ENCODE measurements at regions not wholly inside any gene's neighbourhood (a gene's known extent, or its start where the extent isn't known, plus 50 kb on each side); places are given as distances from the start of the nearest gene placed in this dataset.

DNA sequence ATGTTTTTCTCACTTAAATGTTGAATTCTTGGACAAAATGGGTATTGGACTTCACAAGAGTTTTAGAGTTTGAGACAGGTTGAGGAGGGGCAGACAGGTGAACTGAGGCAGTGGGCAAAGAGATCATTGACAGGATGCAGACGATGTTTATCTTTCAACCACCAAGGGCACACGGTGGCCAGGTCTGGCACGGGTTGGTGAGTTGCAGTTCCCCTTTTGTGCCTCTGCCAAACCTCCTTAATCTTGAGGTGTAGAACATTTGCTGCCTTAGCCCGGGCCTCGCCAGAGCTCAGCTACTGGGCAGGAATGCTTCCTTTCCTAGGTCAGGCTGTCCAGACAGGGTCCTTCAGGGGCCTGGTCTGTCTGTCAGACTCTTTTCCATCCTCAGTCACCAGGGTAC lies 567.4 kb upstream of the SOX9 start:
- no peak for TF ChIP-seq RELA (CRISPR knock-in tag; IDR thresholded peaks at IDR 0.05; ENCODE audit: borderline replicate concordance)
- no peak for TF ChIP-seq ESRRA (CRISPR knock-in tag; IDR thresholded peaks at IDR 0.05; ENCODE audit: borderline replicate concordance)
- TF ChIP-seq, protein P1, sequence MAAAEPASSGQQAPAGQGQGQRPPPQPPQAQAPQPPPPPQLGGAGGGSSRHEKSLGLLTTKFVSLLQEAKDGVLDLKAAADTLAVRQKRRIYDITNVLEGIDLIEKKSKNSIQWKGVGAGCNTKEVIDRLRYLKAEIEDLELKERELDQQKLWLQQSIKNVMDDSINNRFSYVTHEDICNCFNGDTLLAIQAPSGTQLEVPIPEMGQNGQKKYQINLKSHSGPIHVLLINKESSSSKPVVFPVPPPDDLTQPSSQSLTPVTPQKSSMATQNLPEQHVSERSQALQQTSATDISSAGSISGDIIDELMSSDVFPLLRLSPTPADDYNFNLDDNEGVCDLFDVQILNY (CRISPR knock-in tag; IDR thresholded peaks at IDR 0.05): no peak
- TF ChIP-seq, protein P2, sequence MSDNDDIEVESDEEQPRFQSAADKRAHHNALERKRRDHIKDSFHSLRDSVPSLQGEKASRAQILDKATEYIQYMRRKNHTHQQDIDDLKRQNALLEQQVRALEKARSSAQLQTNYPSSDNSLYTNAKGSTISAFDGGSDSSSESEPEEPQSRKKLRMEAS (CRISPR knock-in tag; IDR thresholded peaks at IDR 0.05): no peak
- no peak for TF ChIP-seq ZNF416 (CRISPR knock-in tag; IDR thresholded peaks at IDR 0.05)
